ENCODE measurements at regions not wholly inside any gene's neighbourhood (a gene's known extent, or its start where the extent isn't known, plus 50 kb on each side); places are given as distances from the start of the nearest gene placed in this dataset.

- TF ChIP-seq, protein P1, sequence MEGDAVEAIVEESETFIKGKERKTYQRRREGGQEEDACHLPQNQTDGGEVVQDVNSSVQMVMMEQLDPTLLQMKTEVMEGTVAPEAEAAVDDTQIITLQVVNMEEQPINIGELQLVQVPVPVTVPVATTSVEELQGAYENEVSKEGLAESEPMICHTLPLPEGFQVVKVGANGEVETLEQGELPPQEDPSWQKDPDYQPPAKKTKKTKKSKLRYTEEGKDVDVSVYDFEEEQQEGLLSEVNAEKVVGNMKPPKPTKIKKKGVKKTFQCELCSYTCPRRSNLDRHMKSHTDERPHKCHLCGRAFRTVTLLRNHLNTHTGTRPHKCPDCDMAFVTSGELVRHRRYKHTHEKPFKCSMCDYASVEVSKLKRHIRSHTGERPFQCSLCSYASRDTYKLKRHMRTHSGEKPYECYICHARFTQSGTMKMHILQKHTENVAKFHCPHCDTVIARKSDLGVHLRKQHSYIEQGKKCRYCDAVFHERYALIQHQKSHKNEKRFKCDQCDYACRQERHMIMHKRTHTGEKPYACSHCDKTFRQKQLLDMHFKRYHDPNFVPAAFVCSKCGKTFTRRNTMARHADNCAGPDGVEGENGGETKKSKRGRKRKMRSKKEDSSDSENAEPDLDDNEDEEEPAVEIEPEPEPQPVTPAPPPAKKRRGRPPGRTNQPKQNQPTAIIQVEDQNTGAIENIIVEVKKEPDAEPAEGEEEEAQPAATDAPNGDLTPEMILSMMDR (IDR thresholded peaks at IDR 0.05) = no peak
- TF ChIP-seq POLR2A (IDR thresholded peaks at IDR 0.05) = no peak
Measured at GRCh38 chr4:80136270-80136669, 61.0 kb upstream of the PRDM8 start.

All from Peyer's patch (tissue), 4 donors.